SH-SY5Y (cell line): ENCODE measurements at regions not wholly inside any gene's neighbourhood (a gene's known extent, or its start where the extent isn't known, plus 50 kb on each side); places are given as distances from the start of the nearest gene placed in this dataset.

ENCODE experiments used
- GATA2 ChIP-seq: IDR thresholded peaks from 2 replicates; pipeline ENCODE4 v1.6.1; 2011; ENCODE audit warnings: mild to moderate bottlenecking, low read depth, low read length
- GATA3 ChIP-seq: IDR thresholded peaks from 2 replicates; pipeline ENCODE4 v1.6.1; 2011; ENCODE audit warnings: low read depth, mild to moderate bottlenecking, low read length, moderate library complexity

DNA sequence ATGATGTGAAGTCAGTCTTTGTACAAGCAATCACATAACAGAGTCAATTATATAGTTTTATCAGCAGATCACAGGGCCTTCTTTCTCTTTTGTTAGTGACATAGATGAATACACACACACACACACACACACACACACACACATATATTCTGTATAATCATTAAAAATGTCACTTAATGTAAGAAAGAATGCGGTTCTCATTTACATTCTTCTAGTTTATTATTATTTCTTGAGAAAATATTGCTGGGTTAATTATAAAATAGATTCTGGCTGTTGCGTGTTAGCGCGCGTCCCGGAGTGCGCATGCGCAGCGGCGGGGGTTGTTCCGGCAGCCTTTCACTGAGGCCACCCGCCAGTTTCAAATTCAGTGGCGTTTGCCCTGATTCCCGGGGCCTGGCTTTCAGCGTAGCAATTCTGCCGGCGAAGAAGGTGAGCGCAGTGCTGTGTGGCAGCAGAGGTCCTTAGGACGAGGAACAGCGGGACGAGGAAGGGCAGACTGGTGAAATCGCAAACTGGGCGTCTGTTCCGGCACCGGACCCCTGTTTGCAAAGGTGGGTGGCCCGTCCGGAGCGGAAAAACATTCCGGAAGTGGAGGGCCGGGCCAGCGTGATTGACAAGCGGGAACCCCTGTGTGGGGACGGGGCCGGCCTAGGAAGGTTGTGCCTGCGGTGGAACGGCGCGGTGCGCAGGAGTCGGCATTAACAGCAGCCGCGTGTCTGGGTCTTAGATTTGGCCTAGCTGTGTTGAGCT, 75.3 kb upstream of the PZP start:
- TF ChIP-seq GATA2 (peak; percentile 16; the same call in 1 of the 2 replicates), GATA3 (peak; percentile 56; the same call in 1 of the 2 replicates)
